ENCODE measurements at regions not wholly inside any gene's neighbourhood (a gene's known extent, or its start where the extent isn't known, plus 50 kb on each side); places are given as distances from the start of the nearest gene placed in this dataset.
"Not testable (repeated sequence)": the region's sequence is repeated elsewhere in the genome, so short reads cannot be mapped to it uniquely, and the experiment has no call there.

GRCh38 chr16:29340235-29340634 is 66.3 kb downstream of the NPIPB11 start:
- POLR2A ChIA-PET; H4K20me1 ChIP-seq (ENCODE audit: insufficient read depth, low read length); H3K9me2 ChIP-seq (ENCODE audit: insufficient read depth, low read length); H3K36me3 ChIP-seq (ENCODE audit: insufficient read depth, low read length); H3K9me3 ChIP-seq (ENCODE audit: low read length); CTCF ChIA-PET (ENCODE audit: unreplicated experiment); BruUV-seq (replicated peaks); H3K79me2 ChIP-seq (ENCODE audit: insufficient read depth, low read depth, low read length); H2AFZ ChIP-seq (ENCODE audit: low read length); intact Hi-C loops (cut with micrococcal nuclease; ENCODE audit: unreplicated experiment); H3K4me3 ChIP-seq (ENCODE audit: low read depth, low read length, poor library complexity, severe bottlenecking): not testable (repeated sequence)
- peaks cover 84% of the 10 kb centered on the region for H3K4me1 ChIP-seq (ENCODE audit: insufficient read depth, low read length, poor library complexity, severe bottlenecking)
- H3K27ac ChIP-seq (ENCODE audit: low read depth, low read length, poor library complexity, severe bottlenecking), result peak overlapping the region; percentile 85
- DNase-seq (ENCODE audit: low spot score), result peak; percentile 15
- peak overlapping the region; percentile 61 for H3K4me2 ChIP-seq (ENCODE audit: low read length)

GRCh38 chr16:29338821-29339700 is 67.5 kb downstream of the NPIPB11 start:
- H3K79me2 ChIP-seq (ENCODE audit: insufficient read depth, low read depth, low read length); H3K9me3 ChIP-seq (ENCODE audit: low read length); H3K36me3 ChIP-seq (ENCODE audit: insufficient read depth, low read length); BruUV-seq (replicated peaks); H2AFZ ChIP-seq (ENCODE audit: low read length); H3K9me2 ChIP-seq (ENCODE audit: insufficient read depth, low read length); intact Hi-C loops (cut with micrococcal nuclease; ENCODE audit: unreplicated experiment); H4K20me1 ChIP-seq (ENCODE audit: insufficient read depth, low read length); CTCF ChIA-PET (ENCODE audit: unreplicated experiment): not testable (repeated sequence)
- peaks cover 92% of the 10 kb centered on the region for H3K4me1 ChIP-seq (ENCODE audit: insufficient read depth, low read length, poor library complexity, severe bottlenecking)
- DNase-seq (ENCODE audit: low spot score), result peak; percentile 96
- peak overlapping the region; percentile 61 for H3K4me2 ChIP-seq (ENCODE audit: low read length)
- POLR2A ChIA-PET, result interaction anchor here (0.6 kb wide), 1 partner anchor 367 kb away, joined by 4 read pairs; no protein-coding TSS in a partner anchor
- peak overlapping the region; percentile 7 for H3K4me3 ChIP-seq (ENCODE audit: low read depth, low read length, poor library complexity, severe bottlenecking)
- H3K27ac ChIP-seq (ENCODE audit: low read depth, low read length, poor library complexity, severe bottlenecking), result peak overlapping the region; percentile 85

GRCh38 chr16:29337385-29337901 is 69.1 kb downstream of the NPIPB11 start:
- BruUV-seq (replicated peaks); POLR2A ChIA-PET; H4K20me1 ChIP-seq (ENCODE audit: insufficient read depth, low read length); H3K79me2 ChIP-seq (ENCODE audit: insufficient read depth, low read depth, low read length); H3K9me2 ChIP-seq (ENCODE audit: insufficient read depth, low read length); H3K36me3 ChIP-seq (ENCODE audit: insufficient read depth, low read length); intact Hi-C loops (cut with micrococcal nuclease; ENCODE audit: unreplicated experiment); H3K9me3 ChIP-seq (ENCODE audit: low read length); CTCF ChIA-PET (ENCODE audit: unreplicated experiment): not testable (repeated sequence)
- Histone ChIP-seq H3K27ac (ENCODE audit: low read depth, low read length, poor library complexity, severe bottlenecking) (peak overlapping the region; percentile 73), H2AFZ (ENCODE audit: low read length) (peak overlapping the region; percentile 59; the same call in 1 of the 2 replicates), H3K4me1 (ENCODE audit: insufficient read depth, low read length, poor library complexity, severe bottlenecking) (peaks cover 80% of the 10 kb centered on the region), H3K4me2 (ENCODE audit: low read length) (peak overlapping the region; percentile 65), H3K4me3 (ENCODE audit: low read depth, low read length, poor library complexity, severe bottlenecking) (peak overlapping the region; percentile 28)
- DNase-seq (ENCODE audit: low spot score), result peak; percentile 43

- peaks cover 61% of the 10 kb centered on the region for H3K4me1 ChIP-seq (ENCODE audit: insufficient read depth, low read length, poor library complexity, severe bottlenecking)
- H4K20me1 ChIP-seq (ENCODE audit: insufficient read depth, low read length); H3K9me3 ChIP-seq (ENCODE audit: low read length); CTCF ChIA-PET (ENCODE audit: unreplicated experiment); H3K36me3 ChIP-seq (ENCODE audit: insufficient read depth, low read length); intact Hi-C loops (cut with micrococcal nuclease; ENCODE audit: unreplicated experiment); BruUV-seq (replicated peaks); H3K9me2 ChIP-seq (ENCODE audit: insufficient read depth, low read length); POLR2A ChIA-PET; H3K79me2 ChIP-seq (ENCODE audit: insufficient read depth, low read depth, low read length): not testable (repeated sequence)
- DNase-seq (ENCODE audit: low spot score), result peak; percentile 70
- peak overlapping the region; percentile 33; the same call in 1 of the 2 replicates for H2AFZ ChIP-seq (ENCODE audit: low read length)
- peak overlapping the region; percentile 73 for H3K27ac ChIP-seq (ENCODE audit: low read depth, low read length, poor library complexity, severe bottlenecking)
- peak overlapping the region; percentile 72 for H3K4me2 ChIP-seq (ENCODE audit: low read length)
- H3K4me3 ChIP-seq (ENCODE audit: low read depth, low read length, poor library complexity, severe bottlenecking), result peak overlapping the region; percentile 32
These were observed 71.0 kb downstream of the NPIPB11 start for GRCh38 chr16:29335549-29335846.

GRCh38 chr16:29334776-29335548 is 71.5 kb downstream of the NPIPB11 start:
- H3K9me2 ChIP-seq (ENCODE audit: insufficient read depth, low read length); H3K79me2 ChIP-seq (ENCODE audit: insufficient read depth, low read depth, low read length); intact Hi-C loops (cut with micrococcal nuclease; ENCODE audit: unreplicated experiment); CTCF ChIA-PET (ENCODE audit: unreplicated experiment); H4K20me1 ChIP-seq (ENCODE audit: insufficient read depth, low read length); H3K36me3 ChIP-seq (ENCODE audit: insufficient read depth, low read length); H3K9me3 ChIP-seq (ENCODE audit: low read length); BruUV-seq (replicated peaks); POLR2A ChIA-PET: not testable (repeated sequence)
- peak; percentile 28 for DNase-seq (ENCODE audit: low spot score)
- Histone ChIP-seq H3K4me1 (ENCODE audit: insufficient read depth, low read length, poor library complexity, severe bottlenecking) (peaks cover 55% of the 10 kb centered on the region), H2AFZ (ENCODE audit: low read length) (peak overlapping the region; percentile 33; the same call in 1 of the 2 replicates), H3K4me3 (ENCODE audit: low read depth, low read length, poor library complexity, severe bottlenecking) (peak overlapping the region; percentile 32), H3K27ac (ENCODE audit: low read depth, low read length, poor library complexity, severe bottlenecking) (peak overlapping the region; percentile 73), H3K4me2 (ENCODE audit: low read length) (peak overlapping the region; percentile 72)

GRCh38 chr16:29333492-29334097 is 72.9 kb downstream of the NPIPB11 start:
- H3K9me2 ChIP-seq (ENCODE audit: insufficient read depth, low read length); H3K4me2 ChIP-seq (ENCODE audit: low read length); POLR2A ChIA-PET; H3K4me3 ChIP-seq (ENCODE audit: low read depth, low read length, poor library complexity, severe bottlenecking); H3K27ac ChIP-seq (ENCODE audit: low read depth, low read length, poor library complexity, severe bottlenecking); H3K36me3 ChIP-seq (ENCODE audit: insufficient read depth, low read length); intact Hi-C loops (cut with micrococcal nuclease; ENCODE audit: unreplicated experiment); BruUV-seq (replicated peaks); H3K9me3 ChIP-seq (ENCODE audit: low read length); CTCF ChIA-PET (ENCODE audit: unreplicated experiment); H4K20me1 ChIP-seq (ENCODE audit: insufficient read depth, low read length); H2AFZ ChIP-seq (ENCODE audit: low read length); H3K79me2 ChIP-seq (ENCODE audit: insufficient read depth, low read depth, low read length); DNase-seq (ENCODE audit: low spot score): not testable (repeated sequence)
- H3K4me1 ChIP-seq (ENCODE audit: insufficient read depth, low read length, poor library complexity, severe bottlenecking), result peaks cover 44% of the 10 kb centered on the region
